ENCODE measurements at regions not wholly inside any gene's neighbourhood (a gene's known extent, or its start where the extent isn't known, plus 50 kb on each side); places are given as distances from the start of the nearest gene placed in this dataset.

DNA sequence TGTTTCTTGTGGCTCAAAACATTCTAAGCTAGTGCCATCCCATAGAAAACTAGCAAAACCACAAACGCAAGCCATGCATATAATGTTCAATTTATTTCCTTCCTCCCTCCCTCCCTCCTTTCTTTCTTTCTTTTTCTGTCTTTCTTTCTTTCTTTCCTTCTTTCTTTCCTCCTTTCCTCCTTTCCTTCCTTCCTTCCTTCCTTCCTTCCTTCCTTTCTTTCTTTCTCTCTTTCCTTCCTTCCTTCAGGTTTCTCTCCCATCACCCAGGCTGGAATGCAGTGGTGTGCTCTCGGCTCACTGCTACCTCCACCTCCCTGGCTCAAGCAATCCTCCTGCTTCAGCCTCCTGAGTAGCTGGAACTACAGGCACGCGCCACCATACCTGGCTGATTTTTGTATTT lies 492.8 kb upstream of the PROK2 start:
- in situ Hi-C loops (cut with MboI; ENCODE audit: low sequenced_read_pairs), result no loop called here
- dilution Hi-C loops (cut with HindIII; ENCODE audit: low sequenced_read_pairs, unreplicated experiment), result no loop called here
- 100% methylated on average over 1 of the region's 4 CpGs; no CpG with 5 or more reads in 1 of the 2 experiments for WGBS, 2 experiments (ENCODE audit: extremely low coverage in 2 of 2, insufficient read length in 1 of 2)
- Histone ChIP-seq H3K23ac (ENCODE audit: low read depth, low read length) (no peak overlapping the region), H2AK9ac (replicated peaks; ENCODE audit: low read depth, low read length, poor library complexity) (no peak overlapping the region), H2AFZ (replicated peaks; ENCODE audit: low read length, poor library complexity) (no peak overlapping the region), H2BK120ac (ENCODE audit: low read depth, low read length) (no peak overlapping the region), H3K9me1 (ENCODE audit: insufficient read depth, low read length) (0 out of 2 replicates have a peak, but pooled peaks cover 3% of the 10 kb centered on the region), H4K91ac (ENCODE audit: insufficient read depth, low read depth, low read length) (no peak overlapping the region), H3K4me3 (ENCODE audit: insufficient read depth, low read depth, low read length) (no peak overlapping the region), H2BK20ac (ENCODE audit: low read depth, low read length) (no peak overlapping the region), H3K79me1 (ENCODE audit: low read depth in 1 of 2, low read length in 2 of 2) (no peaks in the 10 kb centered on the region), H3K27me3 (ENCODE audit: control insufficient read depth, insufficient read depth, low read length) (peaks cover 17% of the 10 kb centered on the region), H3K4me1 (ENCODE audit: control insufficient read depth, insufficient read depth, low read length) (peaks cover 15% of the 10 kb centered on the region), H2BK15ac (ENCODE audit: low read depth, low read length) (no peak overlapping the region), H3K14ac (replicated peaks; ENCODE audit: low read depth, low read length) (no peak overlapping the region), H3K4me2 (ENCODE audit: low read depth, low read length) (no peak overlapping the region), H4K20me1 (ENCODE audit: insufficient read depth, low read length) (no peaks in the 10 kb centered on the region), H2AK5ac (ENCODE audit: low read depth, low read length) (no peak overlapping the region), H3K36me3 (ENCODE audit: control insufficient read depth, insufficient read depth, low read length) (no peaks in the 10 kb centered on the region), H3K9ac (ENCODE audit: low read depth, low read length) (no peak overlapping the region), H3K4ac (ENCODE audit: low read depth, low read length) (no peak overlapping the region), H3K27ac (ENCODE audit: insufficient read depth, low read length) (no peak overlapping the region), H3K18ac (ENCODE audit: low read depth, low read length) (no peak overlapping the region), H4K8ac (ENCODE audit: low read depth in 2 of 2, low read length in 2 of 2) (no peak overlapping the region), H2BK5ac (ENCODE audit: low read depth, low read length, poor library complexity, severe bottlenecking) (no peak overlapping the region), H3K56ac (ENCODE audit: extremely low read depth, insufficient read depth, low read length) (no peak overlapping the region), H4K5ac (ENCODE audit: low read depth, low read length) (no peak overlapping the region), H3K9me3 (ENCODE audit: control insufficient read depth, insufficient read depth, low read length) (peaks cover under 1% of the 10 kb centered on the region)
- CTCF ChIA-PET, result no interaction called here
- TF ChIP-seq, protein P1, sequence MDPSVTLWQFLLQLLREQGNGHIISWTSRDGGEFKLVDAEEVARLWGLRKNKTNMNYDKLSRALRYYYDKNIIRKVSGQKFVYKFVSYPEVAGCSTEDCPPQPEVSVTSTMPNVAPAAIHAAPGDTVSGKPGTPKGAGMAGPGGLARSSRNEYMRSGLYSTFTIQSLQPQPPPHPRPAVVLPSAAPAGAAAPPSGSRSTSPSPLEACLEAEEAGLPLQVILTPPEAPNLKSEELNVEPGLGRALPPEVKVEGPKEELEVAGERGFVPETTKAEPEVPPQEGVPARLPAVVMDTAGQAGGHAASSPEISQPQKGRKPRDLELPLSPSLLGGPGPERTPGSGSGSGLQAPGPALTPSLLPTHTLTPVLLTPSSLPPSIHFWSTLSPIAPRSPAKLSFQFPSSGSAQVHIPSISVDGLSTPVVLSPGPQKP (IDR thresholded peaks at IDR 0.05; ENCODE audit: borderline replicate concordance, low read depth, low read length), result no peak
- TF ChIP-seq RFX5 (IDR thresholded peaks at IDR 0.05; ENCODE audit: low read depth, low read length) (no peak), FOS (IDR thresholded peaks at IDR 0.05; ENCODE audit: low read depth, low read length) (no peak), CEBPB (IDR thresholded peaks at IDR 0.05; ENCODE audit: low read depth, low read length) (no peak), NFE2L2 (IDR thresholded peaks at IDR 0.05; ENCODE audit: low read depth, low read length) (no peak), CHD1 (IDR thresholded peaks at IDR 0.05; ENCODE audit: low read depth, low read length) (no peak), RCOR1 (IDR thresholded peaks at IDR 0.05; ENCODE audit: insufficient replicate concordance, low read length) (no peak), BHLHE40 (IDR thresholded peaks at IDR 0.05; ENCODE audit: low read depth, low read length) (no peak), MAZ (IDR thresholded peaks at IDR 0.05; ENCODE audit: borderline replicate concordance, low read depth, low read length) (no peak)
- TF ChIP-seq, protein P2, sequence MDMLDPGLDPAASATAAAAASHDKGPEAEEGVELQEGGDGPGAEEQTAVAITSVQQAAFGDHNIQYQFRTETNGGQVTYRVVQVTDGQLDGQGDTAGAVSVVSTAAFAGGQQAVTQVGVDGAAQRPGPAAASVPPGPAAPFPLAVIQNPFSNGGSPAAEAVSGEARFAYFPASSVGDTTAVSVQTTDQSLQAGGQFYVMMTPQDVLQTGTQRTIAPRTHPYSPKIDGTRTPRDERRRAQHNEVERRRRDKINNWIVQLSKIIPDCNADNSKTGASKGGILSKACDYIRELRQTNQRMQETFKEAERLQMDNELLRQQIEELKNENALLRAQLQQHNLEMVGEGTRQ (IDR thresholded peaks at IDR 0.05; ENCODE audit: low read depth, low read length), result no peak
- intact Hi-C loops (cut with micrococcal nuclease), result no loop called here
- no TSS peak for BruUV-seq (replicated peaks)
- ATAC-seq (ENCODE audit: low read depth) (no peak), DNase-seq (no peak)
- POLR2A ChIA-PET (ENCODE audit: unreplicated experiment), result no interaction called here

Data from IMR-90 (cell line).